ENCODE measurements at regions not wholly inside any gene's neighbourhood (a gene's known extent, or its start where the extent isn't known, plus 50 kb on each side); places are given as distances from the start of the nearest gene placed in this dataset.
A peak's percentile ranks its signal among the peaks of the same experiment; 100 is the strongest.
"Not testable (repeated sequence)": the region's sequence is repeated elsewhere in the genome, so short reads cannot be mapped to it uniquely, and the experiment has no call there.

DNA sequence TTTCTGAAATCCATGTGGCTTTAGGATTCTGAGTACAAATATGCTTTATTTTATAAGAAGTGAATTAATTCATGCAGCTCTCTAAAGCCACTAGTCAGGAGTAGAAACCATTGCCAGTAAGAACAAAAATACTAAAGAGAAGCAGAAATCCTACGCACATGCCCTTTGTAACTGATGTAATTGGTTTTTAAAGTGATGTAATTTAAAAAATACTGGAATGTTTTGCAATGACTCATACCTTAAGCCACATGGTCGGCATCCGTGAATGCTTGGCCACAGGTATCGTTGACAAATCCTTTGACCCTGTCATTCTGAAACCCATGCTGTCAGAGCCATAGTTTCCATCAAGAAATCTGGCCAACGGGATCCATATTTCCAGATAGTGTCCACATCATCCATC lies 213.3 kb downstream of the ACKR3 start:
- Mint-ChIP-seq H3K4me1 (ENCODE audit: unreplicated experiment) (peaks cover 28% of the 10 kb centered on the region), H3K27ac (ENCODE audit: unreplicated experiment) (peak overlapping the region; percentile 33), H3K27me3 (ENCODE audit: unreplicated experiment) (peaks cover 9% of the 10 kb centered on the region), H3K36me3 (ENCODE audit: unreplicated experiment) (peaks cover 4% of the 10 kb centered on the region), H3K9me3 (ENCODE audit: unreplicated experiment) (peaks cover 4% of the 10 kb centered on the region), H3K4me3 (ENCODE audit: unreplicated experiment) (no peak overlapping the region)
- DNase-seq (ENCODE audit: extremely low spot score, unreplicated experiment): no peak
- TF ChIP-seq, protein P1, sequence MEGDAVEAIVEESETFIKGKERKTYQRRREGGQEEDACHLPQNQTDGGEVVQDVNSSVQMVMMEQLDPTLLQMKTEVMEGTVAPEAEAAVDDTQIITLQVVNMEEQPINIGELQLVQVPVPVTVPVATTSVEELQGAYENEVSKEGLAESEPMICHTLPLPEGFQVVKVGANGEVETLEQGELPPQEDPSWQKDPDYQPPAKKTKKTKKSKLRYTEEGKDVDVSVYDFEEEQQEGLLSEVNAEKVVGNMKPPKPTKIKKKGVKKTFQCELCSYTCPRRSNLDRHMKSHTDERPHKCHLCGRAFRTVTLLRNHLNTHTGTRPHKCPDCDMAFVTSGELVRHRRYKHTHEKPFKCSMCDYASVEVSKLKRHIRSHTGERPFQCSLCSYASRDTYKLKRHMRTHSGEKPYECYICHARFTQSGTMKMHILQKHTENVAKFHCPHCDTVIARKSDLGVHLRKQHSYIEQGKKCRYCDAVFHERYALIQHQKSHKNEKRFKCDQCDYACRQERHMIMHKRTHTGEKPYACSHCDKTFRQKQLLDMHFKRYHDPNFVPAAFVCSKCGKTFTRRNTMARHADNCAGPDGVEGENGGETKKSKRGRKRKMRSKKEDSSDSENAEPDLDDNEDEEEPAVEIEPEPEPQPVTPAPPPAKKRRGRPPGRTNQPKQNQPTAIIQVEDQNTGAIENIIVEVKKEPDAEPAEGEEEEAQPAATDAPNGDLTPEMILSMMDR (IDR thresholded peaks at IDR 0.05): no peak

DNA sequence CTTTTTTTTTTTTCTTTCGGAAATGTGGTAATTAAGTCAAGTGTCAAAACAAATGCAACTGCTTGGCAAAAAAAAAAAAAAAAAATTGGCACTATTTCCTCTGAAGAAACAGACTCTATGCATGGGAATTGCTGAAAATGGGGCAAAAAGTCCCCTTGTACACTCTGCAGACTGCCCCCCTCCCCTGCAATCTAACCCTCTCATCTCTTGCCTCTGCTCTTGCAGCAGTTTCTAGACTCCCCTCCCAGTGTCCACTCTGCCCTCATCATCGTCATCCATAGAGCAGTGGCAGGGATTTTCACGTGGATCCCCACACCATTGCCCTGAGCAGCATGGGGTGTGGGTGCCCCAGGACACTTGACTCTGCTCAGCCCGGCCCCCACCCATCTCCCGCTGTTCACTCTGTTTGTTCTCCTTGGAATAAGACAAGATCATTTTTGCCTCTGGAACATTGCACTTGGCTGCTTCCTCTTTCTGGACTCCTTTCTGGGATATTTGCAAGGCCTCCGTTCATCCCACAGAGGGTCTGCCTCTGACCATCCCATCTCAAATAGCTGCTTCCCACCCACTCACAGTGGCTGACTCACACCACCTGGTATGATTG lies 213.9 kb downstream of the ACKR3 start:
- Mint-ChIP-seq H3K27ac (ENCODE audit: unreplicated experiment) (no peak overlapping the region), H3K4me1 (ENCODE audit: unreplicated experiment) (peaks cover 25% of the 10 kb centered on the region), H3K27me3 (ENCODE audit: unreplicated experiment) (peaks cover 9% of the 10 kb centered on the region), H3K36me3 (ENCODE audit: unreplicated experiment) (peaks cover 4% of the 10 kb centered on the region), H3K4me3 (ENCODE audit: unreplicated experiment) (no peak overlapping the region), H3K9me3 (ENCODE audit: unreplicated experiment) (peaks cover 4% of the 10 kb centered on the region)
- no peak for DNase-seq (ENCODE audit: extremely low spot score, unreplicated experiment)
- TF ChIP-seq, protein P1 (IDR thresholded peaks at IDR 0.05): no peak

DNA sequence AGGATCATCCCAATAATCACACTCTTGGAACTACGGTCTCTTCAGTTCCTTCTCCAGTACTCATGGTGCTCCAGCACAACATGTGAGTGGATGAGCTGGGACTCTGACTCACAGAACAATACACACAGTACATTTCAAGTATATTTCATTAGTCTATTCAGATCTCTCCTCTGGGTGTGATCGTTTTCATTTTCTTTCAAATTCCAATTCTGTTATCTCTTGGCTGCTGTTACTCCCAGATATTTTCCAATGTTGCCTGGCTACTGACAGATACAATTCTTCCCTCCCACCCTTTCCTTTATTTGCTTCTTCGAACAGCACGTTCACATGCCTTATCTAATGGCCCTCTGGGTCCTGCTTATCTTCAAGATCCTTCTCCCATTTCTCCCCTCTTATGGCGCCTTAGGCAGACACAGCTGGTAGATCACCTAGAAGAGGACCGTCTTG lies 216.0 kb downstream of the ACKR3 start:
- H3K9me3 Mint-ChIP-seq (ENCODE audit: unreplicated experiment): peaks cover 4% of the 10 kb centered on the region
- TF ChIP-seq, protein P1 (IDR thresholded peaks at IDR 0.05): no peak

DNA sequence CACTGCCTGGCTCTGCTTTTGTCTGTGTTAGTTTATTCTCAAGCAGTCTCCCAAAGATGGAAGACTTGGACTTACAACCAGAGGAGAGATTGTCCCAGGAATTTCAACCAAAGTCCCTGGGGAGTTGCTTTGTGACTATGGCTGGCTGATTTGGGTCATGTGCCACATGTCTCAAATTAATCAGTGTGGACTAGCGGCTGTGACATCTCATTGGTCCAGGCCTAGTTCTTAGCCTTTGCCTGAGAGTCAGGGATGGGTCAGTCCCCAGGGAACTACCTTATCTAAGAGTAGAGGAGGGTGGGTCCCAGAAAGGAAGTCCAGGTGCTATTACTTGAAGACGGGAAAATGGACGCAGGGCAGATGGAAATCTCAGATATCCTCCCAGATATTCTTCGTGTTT lies 217.1 kb downstream of the ACKR3 start:
- TF ChIP-seq, protein P1 (IDR thresholded peaks at IDR 0.05): no peak
- H3K9me3 Mint-ChIP-seq (ENCODE audit: unreplicated experiment): peaks cover 4% of the 10 kb centered on the region
- H3K4me3 Mint-ChIP-seq (ENCODE audit: unreplicated experiment): no peak overlapping the region
- H3K27me3 Mint-ChIP-seq (ENCODE audit: unreplicated experiment): peaks cover 32% of the 10 kb centered on the region
- DNase-seq (ENCODE audit: extremely low spot score, unreplicated experiment): no peak
- H3K4me1 Mint-ChIP-seq (ENCODE audit: unreplicated experiment): peaks cover 23% of the 10 kb centered on the region
- H3K36me3 Mint-ChIP-seq (ENCODE audit: unreplicated experiment): peaks cover 6% of the 10 kb centered on the region
- no peak overlapping the region for H3K27ac Mint-ChIP-seq (ENCODE audit: unreplicated experiment)

More for the DNA sequence above, 216.0 kb downstream of the ACKR3 start:
- Mint-ChIP-seq H3K4me1 (ENCODE audit: unreplicated experiment) (peaks cover 25% of the 10 kb centered on the region), H3K4me3 (ENCODE audit: unreplicated experiment) (no peak overlapping the region), H3K36me3 (ENCODE audit: unreplicated experiment) (peaks cover 3% of the 10 kb centered on the region), H3K27me3 (ENCODE audit: unreplicated experiment) (peaks cover 27% of the 10 kb centered on the region), H3K27ac (ENCODE audit: unreplicated experiment) (no peak overlapping the region)
- no peak for DNase-seq (ENCODE audit: extremely low spot score, unreplicated experiment)

DNA sequence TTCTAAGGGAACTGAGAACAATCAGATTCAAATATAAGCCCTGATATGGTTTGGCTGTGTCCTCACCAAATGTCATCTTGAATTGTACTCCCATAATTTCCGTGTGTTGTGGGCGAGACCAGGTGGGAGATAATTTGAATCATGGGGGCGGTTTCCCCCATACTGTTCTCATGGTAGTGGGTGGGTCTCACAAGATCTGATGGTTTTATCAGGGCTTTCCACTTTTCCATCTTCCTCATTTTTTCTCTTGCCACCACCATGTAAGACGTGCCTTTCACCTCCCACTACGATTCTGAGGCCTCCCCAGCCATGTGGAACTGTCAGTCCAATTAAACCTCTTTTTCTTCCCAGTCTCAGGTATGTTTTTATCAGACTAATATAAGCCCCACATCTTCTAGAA lies 217.8 kb downstream of the ACKR3 start:
- peaks cover 30% of the 10 kb centered on the region for H3K27me3 Mint-ChIP-seq (ENCODE audit: unreplicated experiment)
- not testable (repeated sequence) for H3K9me3 Mint-ChIP-seq (ENCODE audit: unreplicated experiment); H3K36me3 Mint-ChIP-seq (ENCODE audit: unreplicated experiment); DNase-seq (ENCODE audit: extremely low spot score, unreplicated experiment); H3K4me3 Mint-ChIP-seq (ENCODE audit: unreplicated experiment); H3K27ac Mint-ChIP-seq (ENCODE audit: unreplicated experiment)
- H3K4me1 Mint-ChIP-seq (ENCODE audit: unreplicated experiment): peaks cover 17% of the 10 kb centered on the region

Measured in osteocyte (in vitro differentiated cells).